Tibial artery (tissue), 4 donors: ENCODE measurements at regions not wholly inside any gene's neighbourhood (a gene's known extent, or its start where the extent isn't known, plus 50 kb on each side); places are given as distances from the start of the nearest gene placed in this dataset.

Source experiments
- DNase-seq, 2 donors: peaks; one replicate each; pipeline ENCODE4 v3.0.0-alpha.2; 2019
- H3K27ac ChIP-seq, 2 donors: fragments of 200-600 bp; sonication (generic) in 1 of 2; 1 replicate in 1 of 2; 2 replicates in 1 of 2; pipeline ENCODE4 v1.5.1; 2018 to 2019; ENCODE audit warnings: mild to moderate bottlenecking in 1 of 2
- H3K27me3 ChIP-seq, 2 donors: fragments of 200-600 bp; sonication (generic) in 1 of 2; one replicate each; pipeline versions ENCODE4 v1.5.1 to v1.6.0; 2016 to 2019
- H3K36me3 ChIP-seq, 3 donors: fragments of 200-600 bp; sonication (generic) in 2 of 3; one replicate each; pipeline ENCODE4 v1.5.1; 2016 to 2019; ENCODE audit warnings: mild to moderate bottlenecking in 2 of 3
- H3K4me1 ChIP-seq, 4 donors: fragments of 200-600 bp; sonication (generic) in 2 of 4; 1 replicate in 3 of 4; 2 replicates in 1 of 4; pipeline ENCODE4 v1.5.1; 2016 to 2019
- H3K4me3 ChIP-seq, 2 donors: fragments of 200-600 bp; sonication (generic) in 1 of 2; 1 replicate in 1 of 2; 2 replicates in 1 of 2; pipeline ENCODE4 v1.5.1; 2018 to 2019; ENCODE audit warnings: mild to moderate bottlenecking in 2 of 2
- H3K9me3 ChIP-seq, 3 donors: fragments of 200-600 bp; sonication (generic) in 1 of 3; one replicate each; pipeline ENCODE4 v1.5.1; 2016 to 2019
- CTCF ChIP-seq, 2 experiments: fragments of 200-600 bp in 1 of 2; fragments of 450-650 bp in 1 of 2; IDR thresholded peaks; one replicate each; pipeline ENCODE4 v1.5.1; 2017 to 2019; ENCODE audit warnings: antibody characterized with exemption in 2 of 2, mild to moderate bottlenecking in 1 of 2, moderate library complexity in 1 of 2
- intact Hi-C: fragments of 100-400 bp; cut with DNase I; formaldehyde crosslinking; loops from one replicate; pipeline ENCODE4 v1.15.0; 2023; ENCODE audit warnings: low total_unique reads

GRCh38 chr5:179431221-179431824 lies 86.1 kb upstream of the ADAMTS2 start:
- no peak overlapping the region for H3K27ac ChIP-seq
- intact Hi-C loops, result no loop called here
- DNase-seq, result peak in 1 of 2 donors; percentile 28
- no peaks in the 10 kb centered on the region for H3K36me3 ChIP-seq
- no peaks in the 10 kb centered on the region for H3K4me1 ChIP-seq
- H3K4me3 ChIP-seq, result no peak overlapping the region
- H3K27me3 ChIP-seq, result peaks cover 0 to 16% of the 10 kb centered on the region in 2 donors
- peaks cover 0 to 12% (median 3%) of the 10 kb centered on the region in 3 donors for H3K9me3 ChIP-seq
- TF ChIP-seq CTCF (IDR thresholded peaks at IDR 0.05), result no peak

- peak in 1 of 2 donors; percentile 49 for DNase-seq
- no peak overlapping the region for H3K4me3 ChIP-seq
- peaks cover 0 to 20% of the 10 kb centered on the region in 2 donors for H3K27me3 ChIP-seq
- peaks cover 0 to 14% (median 3%) of the 10 kb centered on the region in 3 donors for H3K9me3 ChIP-seq
- TF ChIP-seq CTCF (IDR thresholded peaks at IDR 0.05), result no peak
- H3K36me3 ChIP-seq, result no peaks in the 10 kb centered on the region
- no peaks in the 10 kb centered on the region for H3K4me1 ChIP-seq
- intact Hi-C loops, result no loop called here
- no peak overlapping the region for H3K27ac ChIP-seq
These were observed 85.2 kb upstream of the ADAMTS2 start for GRCh38 chr5:179430193-179431175.

GRCh38 chr5:179427676-179428056 lies 82.4 kb upstream of the ADAMTS2 start:
- Histone ChIP-seq H3K36me3 (no peaks in the 10 kb centered on the region), H3K27me3 (peaks cover 0 to 23% of the 10 kb centered on the region in 2 donors), H3K9me3 (peaks cover 0 to 14% (median 3%) of the 10 kb centered on the region in 3 donors), H3K4me1 (no peaks in the 10 kb centered on the region), H3K4me3 (no peak overlapping the region), H3K27ac (no peak overlapping the region)
- no peak for TF ChIP-seq CTCF (IDR thresholded peaks at IDR 0.05)
- DNase-seq, result peak in 1 of 2 donors; percentile 45
- intact Hi-C loops, result no loop called here

- peak in 1 of 2 donors; percentile 47 for DNase-seq
- H3K27ac ChIP-seq, result no peak overlapping the region
- peaks cover 0 to 10% (median 0%) of the 10 kb centered on the region in 3 donors for H3K9me3 ChIP-seq
- peaks cover 0 to 28% of the 10 kb centered on the region in 2 donors for H3K27me3 ChIP-seq
- TF ChIP-seq CTCF (IDR thresholded peaks at IDR 0.05), result no peak
- no peak overlapping the region for H3K4me3 ChIP-seq
- no peaks in the 10 kb centered on the region for H3K4me1 ChIP-seq
- intact Hi-C loops, result no loop called here
- H3K36me3 ChIP-seq, result no peaks in the 10 kb centered on the region
These were observed 81.9 kb upstream of the ADAMTS2 start for GRCh38 chr5:179427032-179427675.

GRCh38 chr5:179422908-179423481 lies 77.7 kb upstream of the ADAMTS2 start:
- Histone ChIP-seq H3K4me1 (no peaks in the 10 kb centered on the region), H3K9me3 (peaks cover 0 to 3% (median 0%) of the 10 kb centered on the region in 3 donors), H3K27ac (no peak overlapping the region), H3K36me3 (no peaks in the 10 kb centered on the region), H3K4me3 (no peak overlapping the region), H3K27me3 (peaks cover 0 to 38% of the 10 kb centered on the region in 2 donors)
- no peak for TF ChIP-seq CTCF (IDR thresholded peaks at IDR 0.05)
- intact Hi-C loops, result no loop called here
- DNase-seq, result peak in 1 of 2 donors; percentile 56
